ENCODE measurements at regions not wholly inside any gene's neighbourhood (a gene's known extent, or its start where the extent isn't known, plus 50 kb on each side); places are given as distances from the start of the nearest gene placed in this dataset.

GRCh38 chr14:87524011-87524410 lies 469.0 kb downstream of the GALC start:
- TF ChIP-seq, protein P1, sequence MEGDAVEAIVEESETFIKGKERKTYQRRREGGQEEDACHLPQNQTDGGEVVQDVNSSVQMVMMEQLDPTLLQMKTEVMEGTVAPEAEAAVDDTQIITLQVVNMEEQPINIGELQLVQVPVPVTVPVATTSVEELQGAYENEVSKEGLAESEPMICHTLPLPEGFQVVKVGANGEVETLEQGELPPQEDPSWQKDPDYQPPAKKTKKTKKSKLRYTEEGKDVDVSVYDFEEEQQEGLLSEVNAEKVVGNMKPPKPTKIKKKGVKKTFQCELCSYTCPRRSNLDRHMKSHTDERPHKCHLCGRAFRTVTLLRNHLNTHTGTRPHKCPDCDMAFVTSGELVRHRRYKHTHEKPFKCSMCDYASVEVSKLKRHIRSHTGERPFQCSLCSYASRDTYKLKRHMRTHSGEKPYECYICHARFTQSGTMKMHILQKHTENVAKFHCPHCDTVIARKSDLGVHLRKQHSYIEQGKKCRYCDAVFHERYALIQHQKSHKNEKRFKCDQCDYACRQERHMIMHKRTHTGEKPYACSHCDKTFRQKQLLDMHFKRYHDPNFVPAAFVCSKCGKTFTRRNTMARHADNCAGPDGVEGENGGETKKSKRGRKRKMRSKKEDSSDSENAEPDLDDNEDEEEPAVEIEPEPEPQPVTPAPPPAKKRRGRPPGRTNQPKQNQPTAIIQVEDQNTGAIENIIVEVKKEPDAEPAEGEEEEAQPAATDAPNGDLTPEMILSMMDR (IDR thresholded peaks at IDR 0.05; ENCODE audit: insufficient read depth, low read length, missing control alignments), result no peak
- POLR2A ChIA-PET, result no interaction called here
- DNase-seq (ENCODE audit: low read depth, low spot score), result no peak
- H3K4me3 ChIP-seq (ENCODE audit: low read depth, low read length), result no peak overlapping the region
- CTCF ChIA-PET, result no interaction called here

- TF ChIP-seq, protein P1 (IDR thresholded peaks at IDR 0.05; ENCODE audit: insufficient read depth, low read length, missing control alignments), result no peak
- POLR2A ChIA-PET, result no interaction called here
- H3K4me3 ChIP-seq (ENCODE audit: low read depth, low read length), result no peak overlapping the region
- DNase-seq (ENCODE audit: low read depth, low spot score), result no peak
- CTCF ChIA-PET, result no interaction called here
Observed at GRCh38 chr14:87522575-87522974, 470.4 kb downstream of the GALC start.

DNA sequence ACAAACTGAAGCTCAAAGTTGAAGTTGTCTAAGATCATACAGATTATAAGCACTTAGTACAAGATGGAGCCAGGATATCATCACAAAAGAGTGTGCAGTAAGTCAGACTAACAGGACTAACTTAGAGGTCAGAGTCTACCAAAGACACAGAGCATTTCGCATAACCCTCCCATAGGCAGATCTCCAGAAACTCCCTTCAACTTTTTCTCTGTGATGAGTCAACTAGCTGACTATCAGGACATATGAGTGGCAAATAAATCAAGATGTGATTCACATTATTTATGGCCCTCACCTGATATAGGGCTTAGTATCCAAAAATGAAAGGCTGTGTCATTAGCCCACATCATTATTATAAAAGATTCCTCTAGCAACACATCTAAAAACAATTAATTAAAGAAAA lies 484.6 kb downstream of the GALC start:
- TF ChIP-seq, protein P1 (IDR thresholded peaks at IDR 0.05; ENCODE audit: insufficient read depth, low read length, missing control alignments), result no peak
- CTCF ChIA-PET, result no interaction called here
- POLR2A ChIA-PET, result no interaction called here
- no peak overlapping the region for H3K4me3 ChIP-seq (ENCODE audit: low read depth, low read length)
- DNase-seq (ENCODE audit: low read depth, low spot score), result no peak

DNA sequence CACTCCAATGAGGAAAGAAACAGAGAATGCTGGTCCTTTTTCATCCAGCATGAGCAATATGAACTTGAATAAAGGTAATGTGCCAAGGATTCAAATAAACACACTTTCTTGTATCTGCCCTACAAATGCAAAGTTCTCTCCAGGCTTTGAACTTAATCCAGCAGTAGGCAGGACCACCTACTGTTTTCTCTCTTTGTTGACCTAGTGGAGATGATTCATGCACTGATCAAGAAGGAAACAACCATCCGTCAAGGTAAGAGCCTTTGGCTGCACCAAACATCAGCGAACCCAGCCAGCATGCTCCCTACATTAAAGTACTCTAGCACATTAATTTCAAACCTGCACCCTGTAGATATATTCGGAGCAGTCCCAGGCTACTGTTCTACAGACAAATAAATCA lies 489.3 kb downstream of the GALC start:
- TF ChIP-seq, protein P1 (IDR thresholded peaks at IDR 0.05; ENCODE audit: insufficient read depth, low read length, missing control alignments), result no peak
- POLR2A ChIA-PET, result no interaction called here
- CTCF ChIA-PET, result no interaction called here
- DNase-seq (ENCODE audit: low read depth, low spot score), result no peak
- no peak overlapping the region for H3K4me3 ChIP-seq (ENCODE audit: low read depth, low read length)

GRCh38 chr14:87497301-87497700 lies 495.7 kb downstream of the GALC start:
- DNase-seq (ENCODE audit: low read depth, low spot score), result no peak
- ChIA-PET CTCF (no interaction called here), POLR2A (no interaction called here)
- TF ChIP-seq, protein P1 (IDR thresholded peaks at IDR 0.05; ENCODE audit: insufficient read depth, low read length, missing control alignments), result no peak
- H3K4me3 ChIP-seq (ENCODE audit: low read depth, low read length), result no peak overlapping the region

GRCh38 chr14:87494010-87494409 lies 499.0 kb downstream of the GALC start:
- DNase-seq (ENCODE audit: low read depth, low spot score), result no peak
- ChIA-PET POLR2A (no interaction called here), CTCF (no interaction called here)
- H3K4me3 ChIP-seq (ENCODE audit: low read depth, low read length), result no peak overlapping the region
- TF ChIP-seq, protein P1 (IDR thresholded peaks at IDR 0.05; ENCODE audit: insufficient read depth, low read length, missing control alignments), result no peak

All from AG04449 (cell line).